ENCODE measurements at regions not wholly inside any gene's neighbourhood (a gene's known extent, or its start where the extent isn't known, plus 50 kb on each side); places are given as distances from the start of the nearest gene placed in this dataset.

- TF ChIP-seq POLR2A (IDR thresholded peaks at IDR 0.05) (no peak), CTCF (IDR thresholded peaks at IDR 0.05) (no peak)
Observed at GRCh38 chr4:167890226-167890625, 202.1 kb upstream of the ANXA10 start.

All from heart left ventricle (tissue), 13 donors.